Endodermal cell (in vitro differentiated cells): ENCODE measurements at regions not wholly inside any gene's neighbourhood (a gene's known extent, or its start where the extent isn't known, plus 50 kb on each side); places are given as distances from the start of the nearest gene placed in this dataset.
"Not testable (repeated sequence)": the region's sequence is repeated elsewhere in the genome, so short reads cannot be mapped to it uniquely, and the experiment has no call there.

Experiments used
- DNase-seq: peaks from one replicate; pipeline ENCODE4 v3.0.0-alpha.2; 2017
- H3K27ac ChIP-seq: 2 replicates; pipeline ENCODE4 v1.5.1; 2013; ENCODE audit warnings: mild to moderate bottlenecking, low read depth, low read length, moderate library complexity
- H3K27me3 ChIP-seq: 2 replicates; pipeline ENCODE4 v1.6.1; 2013; ENCODE audit warnings: mild to moderate bottlenecking, low read length, moderate library complexity; ENCODE audit not compliant: insufficient read depth, control insufficient read depth, poor library complexity, severe bottlenecking
- H3K36me3 ChIP-seq: 2 replicates; pipeline ENCODE4 v1.7.0; 2013; ENCODE audit warnings: mild to moderate bottlenecking, low read length, moderate library complexity; ENCODE audit not compliant: control insufficient read depth, insufficient read depth
- H3K4me1 ChIP-seq: one replicate; pipeline ENCODE4 v1.7.0; 2013; ENCODE audit warnings: low read length; ENCODE audit not compliant: control insufficient read depth, insufficient read depth
- H3K4me3 ChIP-seq: 2 replicates; pipeline ENCODE4 v1.5.1; 2013; ENCODE audit warnings: mild to moderate bottlenecking, low read length, moderate library complexity
- H3K9ac ChIP-seq: 2 replicates; pipeline ENCODE4 v1.6.1; 2013; ENCODE audit warnings: mild to moderate bottlenecking, low read length, moderate library complexity; ENCODE audit not compliant: poor library complexity, severe bottlenecking; ENCODE audit errors: extremely low read depth
- H3K9me3 ChIP-seq: 2 replicates; pipeline ENCODE4 v1.6.1; 2013; ENCODE audit warnings: mild to moderate bottlenecking, low read length, moderate library complexity; ENCODE audit not compliant: control insufficient read depth
- H3K27ac Mint-ChIP-seq: 2 replicates; pipeline ENCODE4 v1.8.0; 2020; ENCODE audit warnings: mixed read lengths
- H3K27me3 Mint-ChIP-seq: 2 replicates; pipeline ENCODE4 v1.8.0; 2021; ENCODE audit warnings: mild to moderate bottlenecking, mixed read lengths; ENCODE audit not compliant: insufficient read depth
- H3K36me3 Mint-ChIP-seq: 2 replicates; pipeline ENCODE4 v1.8.0; 2020; ENCODE audit warnings: low read depth, mixed read lengths
- H3K4me1 Mint-ChIP-seq: 2 replicates; pipeline ENCODE4 v1.8.0; 2020; ENCODE audit warnings: mixed read lengths
- H3K4me3 Mint-ChIP-seq: 2 replicates; pipeline ENCODE4 v1.8.0; 2020; ENCODE audit warnings: mild to moderate bottlenecking, moderate library complexity, mixed read lengths
- H3K9me3 Mint-ChIP-seq: 2 replicates; pipeline ENCODE4 v1.8.0; 2020; ENCODE audit warnings: mild to moderate bottlenecking, mixed read lengths
- WGBS, 2 experiments: methylation state at CpG; one replicate each; pipeline versions ENCODE4 v1.1.5 to v1.1.7; 2013; ENCODE audit warnings: missing lambda C conversion rate in 2 of 2, mixed read lengths in 1 of 2; ENCODE audit not compliant: insufficient coverage in 1 of 2, insufficient read length in 1 of 2; 5-methylcytosine and 5-hydroxymethylcytosine counted together
- TF ChIP-seq, protein P1 (sequence below): fragments of 200-600 bp; sonication (generic); conservative IDR thresholded peaks from 2 replicates; pipeline ENCODE4 v1.5.0; 2021; ENCODE audit warnings: antibody characterized with exemption, mild to moderate bottlenecking

DNA sequence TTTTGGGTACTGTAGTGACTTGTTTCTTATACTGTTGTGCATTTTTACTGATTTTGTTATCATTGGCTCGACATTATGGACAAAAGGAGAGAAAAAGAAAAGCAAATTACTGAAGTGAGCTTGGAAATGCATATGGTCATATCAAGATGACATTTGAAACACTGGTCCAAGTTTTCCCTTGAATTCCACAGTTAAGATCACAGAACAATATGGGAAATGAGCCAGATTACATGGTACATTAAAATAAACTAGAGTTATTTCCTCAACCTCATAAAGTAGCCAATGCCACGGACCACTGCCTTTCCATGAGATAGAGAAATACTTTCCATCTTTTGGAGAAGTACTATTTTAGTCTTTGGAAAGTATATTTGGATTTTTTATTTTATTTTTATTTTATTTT, 62.0 kb upstream of the SGPP2 start:
- Mint-ChIP-seq H3K9me3 (peaks cover 4% of the 10 kb centered on the region), H3K4me3 (no peak overlapping the region), H3K27ac (no peak overlapping the region), H3K4me1 (peaks cover 3% of the 10 kb centered on the region), H3K27me3 (peaks cover 15% of the 10 kb centered on the region), H3K36me3 (no peaks in the 10 kb centered on the region)
- whole genome bisulfite sequencing, 2 experiments, result 86 to 98% methylated on average over 1 to 2 of the region's 2 CpGs
- no peak overlapping the region for H3K9ac ChIP-seq
- H3K27ac ChIP-seq, result no peak overlapping the region
- no peaks in the 10 kb centered on the region for H3K27me3 ChIP-seq
- DNase-seq, result no peak
- no peaks in the 10 kb centered on the region for H3K9me3 ChIP-seq
- TF ChIP-seq, protein P1, sequence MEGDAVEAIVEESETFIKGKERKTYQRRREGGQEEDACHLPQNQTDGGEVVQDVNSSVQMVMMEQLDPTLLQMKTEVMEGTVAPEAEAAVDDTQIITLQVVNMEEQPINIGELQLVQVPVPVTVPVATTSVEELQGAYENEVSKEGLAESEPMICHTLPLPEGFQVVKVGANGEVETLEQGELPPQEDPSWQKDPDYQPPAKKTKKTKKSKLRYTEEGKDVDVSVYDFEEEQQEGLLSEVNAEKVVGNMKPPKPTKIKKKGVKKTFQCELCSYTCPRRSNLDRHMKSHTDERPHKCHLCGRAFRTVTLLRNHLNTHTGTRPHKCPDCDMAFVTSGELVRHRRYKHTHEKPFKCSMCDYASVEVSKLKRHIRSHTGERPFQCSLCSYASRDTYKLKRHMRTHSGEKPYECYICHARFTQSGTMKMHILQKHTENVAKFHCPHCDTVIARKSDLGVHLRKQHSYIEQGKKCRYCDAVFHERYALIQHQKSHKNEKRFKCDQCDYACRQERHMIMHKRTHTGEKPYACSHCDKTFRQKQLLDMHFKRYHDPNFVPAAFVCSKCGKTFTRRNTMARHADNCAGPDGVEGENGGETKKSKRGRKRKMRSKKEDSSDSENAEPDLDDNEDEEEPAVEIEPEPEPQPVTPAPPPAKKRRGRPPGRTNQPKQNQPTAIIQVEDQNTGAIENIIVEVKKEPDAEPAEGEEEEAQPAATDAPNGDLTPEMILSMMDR, result no peak
- no peaks in the 10 kb centered on the region for H3K36me3 ChIP-seq
- no peak overlapping the region for H3K4me3 ChIP-seq
- H3K4me1 ChIP-seq, result no peaks in the 10 kb centered on the region

DNA sequence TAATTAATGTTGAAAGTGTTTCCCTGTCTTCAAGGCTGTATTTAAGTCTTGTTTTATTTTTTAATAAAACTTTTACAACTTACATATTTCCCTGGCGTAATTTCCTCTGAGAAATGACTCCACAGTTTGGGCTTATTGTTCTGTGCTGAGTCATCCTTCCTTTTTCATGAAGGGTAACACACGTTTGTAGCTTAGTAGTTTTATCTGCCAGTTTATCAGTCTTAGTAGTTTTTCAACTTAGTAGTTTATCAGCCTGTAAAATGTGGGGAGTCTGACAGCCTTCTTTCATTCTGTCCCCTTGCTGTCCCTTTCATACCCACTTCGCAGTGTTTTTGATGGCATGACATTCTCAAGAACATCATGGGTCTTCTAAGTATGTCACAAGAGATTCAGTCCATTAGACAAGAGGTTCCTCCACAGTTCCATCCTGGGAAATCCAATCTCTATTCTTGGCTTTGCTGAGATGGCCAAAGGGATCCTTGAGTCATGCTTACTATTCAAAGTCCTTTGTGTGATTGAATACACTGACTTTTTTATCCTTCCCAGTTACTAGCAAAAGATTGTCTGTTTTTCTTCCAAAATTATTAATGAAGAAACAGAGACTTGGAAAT, 60.0 kb upstream of the SGPP2 start:
- no peak overlapping the region for H3K9ac ChIP-seq
- no peak overlapping the region for H3K4me3 ChIP-seq
- H3K27me3 Mint-ChIP-seq, result peaks cover 27% of the 10 kb centered on the region
- no peaks in the 10 kb centered on the region for H3K36me3 ChIP-seq
- no peaks in the 10 kb centered on the region for H3K27me3 ChIP-seq
- H3K4me3 Mint-ChIP-seq, result no peak overlapping the region
- H3K4me1 ChIP-seq, result peaks cover 5% of the 10 kb centered on the region
- TF ChIP-seq, protein P1, result no peak
- H3K9me3 Mint-ChIP-seq, result peaks cover 14% of the 10 kb centered on the region
- peaks cover 6% of the 10 kb centered on the region for H3K9me3 ChIP-seq
- 76 to 95% methylated on average over 3 of the region's 3 CpGs for WGBS, 2 experiments
- H3K27ac ChIP-seq, result no peak overlapping the region
- no peak overlapping the region for H3K27ac Mint-ChIP-seq
- DNase-seq, result no peak
- H3K36me3 Mint-ChIP-seq, result no peaks in the 10 kb centered on the region
- peaks cover 11% of the 10 kb centered on the region for H3K4me1 Mint-ChIP-seq

DNA sequence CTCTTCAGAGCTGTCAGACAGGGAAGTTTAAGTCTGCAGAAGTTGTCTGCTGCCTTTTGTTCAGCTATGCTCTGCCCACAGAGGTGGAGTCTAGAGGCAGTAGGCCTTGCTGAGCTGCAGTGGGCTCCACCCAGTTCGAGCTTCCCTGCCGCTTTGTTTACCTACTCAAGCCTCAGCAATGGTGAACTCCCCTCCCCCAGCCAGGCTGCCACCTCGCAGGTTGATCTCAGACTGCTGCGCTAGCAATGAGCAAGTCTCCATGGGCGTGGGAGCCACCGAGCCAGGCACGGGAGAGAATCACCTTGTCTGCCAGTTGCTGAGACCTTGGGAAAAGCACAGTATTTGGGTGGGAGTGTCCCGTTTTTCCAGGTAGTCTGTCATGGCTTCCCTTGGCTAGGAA, 56.1 kb upstream of the SGPP2 start:
- DNase-seq, result peak; percentile 89

DNA sequence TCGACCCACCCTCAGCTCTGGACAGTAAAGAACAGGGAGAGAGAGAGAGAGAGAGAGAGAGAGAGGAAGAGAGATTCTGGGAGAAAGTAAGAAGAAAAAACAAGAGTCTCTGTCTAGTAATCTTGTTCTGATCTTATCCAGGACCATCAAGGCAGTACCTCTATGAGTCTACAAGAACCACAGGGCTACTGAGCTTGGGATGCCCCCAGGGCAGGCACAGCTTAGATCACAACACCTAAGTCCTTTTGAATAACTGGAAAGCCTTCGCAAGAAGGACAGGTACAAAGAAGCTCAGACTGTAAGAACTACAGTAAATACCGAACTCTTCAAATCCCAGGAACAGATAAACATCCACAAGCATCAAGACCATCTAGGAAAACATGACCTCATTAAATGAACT, 51.4 kb upstream of the SGPP2 start:
- Mint-ChIP-seq H3K9me3 (peaks cover 22% of the 10 kb centered on the region), H3K4me3 (no peak overlapping the region), H3K27me3 (peaks cover 73% of the 10 kb centered on the region), H3K36me3 (no peaks in the 10 kb centered on the region), H3K27ac (no peak overlapping the region), H3K4me1 (peaks cover 10% of the 10 kb centered on the region)
- WGBS, 2 experiments, result 95 to 100% methylated on average over 1 to 3 of the region's 3 CpGs
- Histone ChIP-seq H3K9me3 (peaks cover 18% of the 10 kb centered on the region), H3K4me1 (peaks cover under 1% of the 10 kb centered on the region), H3K4me3 (no peak overlapping the region), H3K9ac (no peak overlapping the region), H3K27me3 (no peaks in the 10 kb centered on the region), H3K27ac (no peak overlapping the region), H3K36me3 (no peaks in the 10 kb centered on the region)
- no peak for DNase-seq
- TF ChIP-seq, protein P1, result no peak

More for the DNA sequence above, 56.1 kb upstream of the SGPP2 start:
- not testable (repeated sequence) for H3K9ac ChIP-seq, H3K4me1 ChIP-seq, H3K27me3 ChIP-seq, H3K36me3 Mint-ChIP-seq, H3K36me3 ChIP-seq, H3K4me3 ChIP-seq, H3K27ac ChIP-seq
- Mint-ChIP-seq H3K4me1 (peaks cover 17% of the 10 kb centered on the region), H3K27ac (peak overlapping the region; percentile 73), H3K27me3 (peaks cover 55% of the 10 kb centered on the region), H3K4me3 (peak overlapping the region; percentile 40), H3K9me3 (peaks cover 28% of the 10 kb centered on the region)
- peaks cover 18% of the 10 kb centered on the region for H3K9me3 ChIP-seq
- 34 to 61% methylated on average over 3 to 8 of the region's 8 CpGs for WGBS, 2 experiments
